ENCODE measurements at regions not wholly inside any gene's neighbourhood (a gene's known extent, or its start where the extent isn't known, plus 50 kb on each side); places are given as distances from the start of the nearest gene placed in this dataset.

DNA sequence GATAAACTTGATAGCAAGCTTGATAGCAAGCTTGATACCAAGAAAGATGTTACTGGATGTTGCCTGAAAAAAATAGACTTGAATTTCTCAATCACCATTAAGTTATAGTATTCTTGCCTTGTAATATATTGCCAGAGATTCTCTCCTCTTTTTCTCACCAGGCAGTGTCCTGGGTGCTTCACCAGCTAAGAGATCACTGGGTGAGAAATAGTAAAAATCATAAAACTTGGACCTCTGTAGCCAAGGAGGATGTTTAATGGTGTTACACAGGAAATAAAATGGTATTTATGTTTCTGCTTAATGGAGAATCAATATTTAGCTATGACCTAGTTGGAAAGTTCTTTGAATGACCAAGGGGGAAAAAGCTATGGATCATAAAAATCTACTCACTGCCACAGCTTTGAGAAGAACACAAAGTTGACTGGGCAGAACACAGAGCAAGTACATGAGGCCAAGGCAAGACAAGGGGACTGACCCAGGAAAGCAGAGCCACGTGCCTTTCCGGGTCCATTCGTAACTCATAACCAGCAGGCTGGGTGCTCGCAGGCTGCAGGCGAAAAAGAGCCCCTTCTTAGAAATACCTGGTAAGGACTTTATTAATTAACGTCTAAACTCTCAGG is 129.4 kb upstream of the HNMT start:
- Mint-ChIP-seq H3K4me1 (ENCODE audit: low read depth in 2 of 2) (no peaks in the 10 kb centered on the region), H3K27me3 (peaks cover 0 to 6% of the 10 kb centered on the region in 2 donors), H3K27ac (no peak overlapping the region), H3K9me3 (no peaks in the 10 kb centered on the region), H3K36me3 (ENCODE audit: insufficient read depth) (no peaks in the 10 kb centered on the region), H3K4me3 (no peak overlapping the region)
- DNase-seq (no peak), ATAC-seq (replicated peaks) (no peak)

- Mint-ChIP-seq H3K36me3 (ENCODE audit: insufficient read depth) (no peaks in the 10 kb centered on the region), H3K27me3 (peaks cover 0 to 6% of the 10 kb centered on the region in 2 donors), H3K27ac (no peak overlapping the region), H3K4me1 (ENCODE audit: low read depth in 2 of 2) (no peaks in the 10 kb centered on the region), H3K4me3 (no peak overlapping the region), H3K9me3 (no peaks in the 10 kb centered on the region)
- DNase-seq (no peak), ATAC-seq (replicated peaks) (no peak)
Measured at GRCh38 chr2:137836671-137837070, 127.6 kb upstream of the HNMT start.

DNA sequence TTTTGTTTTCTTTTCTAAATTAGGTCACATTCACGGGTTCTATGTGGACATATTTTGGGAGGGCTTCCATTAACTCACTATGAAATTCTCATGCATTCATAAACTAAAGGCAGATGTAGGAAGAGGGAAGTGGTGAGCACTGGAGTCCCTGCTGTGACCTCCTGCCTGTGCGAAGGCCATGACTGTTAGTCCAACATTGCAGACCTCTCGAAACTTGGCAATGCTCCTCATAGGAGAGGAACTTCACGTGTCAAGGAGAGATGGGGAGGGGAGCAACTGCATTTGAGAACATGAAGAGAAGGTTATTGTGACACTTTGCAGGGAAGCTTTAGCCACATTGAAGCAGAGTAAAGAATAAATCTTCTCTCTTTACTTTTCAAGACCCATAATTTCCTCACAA is 126.4 kb upstream of the HNMT start:
- Mint-ChIP-seq H3K4me3 (no peak overlapping the region), H3K9me3 (no peaks in the 10 kb centered on the region), H3K4me1 (ENCODE audit: low read depth in 2 of 2) (no peaks in the 10 kb centered on the region), H3K36me3 (ENCODE audit: insufficient read depth) (no peaks in the 10 kb centered on the region), H3K27me3 (peaks cover 0 to 6% of the 10 kb centered on the region in 2 donors), H3K27ac (no peak overlapping the region)
- DNase-seq, result no peak
- ATAC-seq (replicated peaks), result no peak

DNA sequence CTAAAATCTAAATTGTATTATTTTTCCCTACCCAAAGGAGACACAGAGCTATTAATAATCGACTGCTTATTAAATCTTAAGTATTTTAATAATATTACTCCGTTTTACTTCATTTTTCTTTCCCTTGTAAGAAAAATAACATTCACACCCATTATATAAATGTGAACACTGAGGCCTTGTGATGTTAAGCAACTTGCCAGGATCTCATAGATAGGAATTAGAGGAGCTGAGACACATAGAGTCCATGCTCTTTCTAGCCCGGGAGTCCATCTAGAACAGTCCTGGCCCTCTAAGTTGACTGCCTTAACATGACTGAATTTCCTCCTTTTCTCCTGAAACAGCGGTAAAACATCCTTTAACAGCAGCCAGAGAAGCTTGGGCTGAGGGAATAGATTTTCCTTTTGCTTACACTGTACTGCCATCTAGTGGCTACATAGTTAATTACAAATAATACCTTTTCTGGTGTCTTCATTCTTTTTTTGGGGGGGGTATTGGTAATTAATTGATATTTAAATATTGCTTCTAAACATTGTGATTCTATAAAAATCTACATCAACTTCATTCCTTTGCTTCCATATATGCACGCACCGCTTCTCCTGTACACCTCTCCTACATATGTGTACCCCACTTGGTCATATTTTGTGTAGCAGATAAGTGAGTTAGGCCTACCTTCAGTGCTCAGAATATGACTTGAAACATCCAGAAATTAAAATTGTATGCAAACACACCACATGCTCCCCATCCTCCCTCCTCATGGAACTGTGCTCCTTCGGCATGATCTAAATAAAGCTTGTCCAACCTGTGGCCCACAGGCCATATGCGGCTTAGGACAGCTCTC is 125.8 kb upstream of the HNMT start:
- Mint-ChIP-seq H3K4me1 (ENCODE audit: low read depth in 2 of 2) (no peaks in the 10 kb centered on the region), H3K27me3 (peaks cover 0 to 6% of the 10 kb centered on the region in 2 donors), H3K4me3 (no peak overlapping the region), H3K36me3 (ENCODE audit: insufficient read depth) (no peaks in the 10 kb centered on the region), H3K9me3 (no peaks in the 10 kb centered on the region), H3K27ac (no peak overlapping the region)
- ATAC-seq (replicated peaks), result no peak
- peak in 1 of 3 experiments; percentile 3 for DNase-seq

GRCh38 chr2:137842430-137842829 is 121.8 kb upstream of the HNMT start:
- Mint-ChIP-seq H3K4me1 (ENCODE audit: low read depth in 2 of 2) (no peaks in the 10 kb centered on the region), H3K27ac (no peak overlapping the region), H3K36me3 (ENCODE audit: insufficient read depth) (no peaks in the 10 kb centered on the region), H3K9me3 (no peaks in the 10 kb centered on the region), H3K27me3 (peaks cover 0 to 6% of the 10 kb centered on the region in 2 donors), H3K4me3 (no peak overlapping the region)
- ATAC-seq (replicated peaks), result no peak
- DNase-seq, result no peak

DNA sequence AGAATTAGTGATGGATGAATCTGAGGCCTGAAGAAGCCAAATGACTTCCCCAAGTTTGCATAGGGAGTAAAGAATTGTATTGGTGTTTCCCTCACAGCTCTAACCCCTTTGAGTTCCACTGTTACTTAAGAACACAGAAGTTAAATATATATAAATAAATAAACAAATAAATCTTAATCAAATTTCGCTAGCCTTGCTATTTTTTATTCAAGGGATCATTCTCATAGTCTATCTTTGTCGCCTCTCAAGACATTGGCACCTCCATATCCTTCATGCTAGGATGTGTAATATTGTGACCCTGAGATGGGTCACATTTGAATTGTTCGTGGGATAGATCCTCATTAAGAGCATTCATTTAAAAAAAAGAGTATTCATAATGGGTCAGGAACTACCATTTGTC is 121.3 kb upstream of the HNMT start:
- Mint-ChIP-seq H3K36me3 (ENCODE audit: insufficient read depth) (no peaks in the 10 kb centered on the region), H3K4me3 (no peak overlapping the region), H3K27ac (no peak overlapping the region), H3K9me3 (no peaks in the 10 kb centered on the region), H3K4me1 (ENCODE audit: low read depth in 2 of 2) (no peaks in the 10 kb centered on the region), H3K27me3 (peaks cover 0 to 2% of the 10 kb centered on the region in 2 donors)
- DNase-seq, result no peak
- no peak for ATAC-seq (replicated peaks)

DNA sequence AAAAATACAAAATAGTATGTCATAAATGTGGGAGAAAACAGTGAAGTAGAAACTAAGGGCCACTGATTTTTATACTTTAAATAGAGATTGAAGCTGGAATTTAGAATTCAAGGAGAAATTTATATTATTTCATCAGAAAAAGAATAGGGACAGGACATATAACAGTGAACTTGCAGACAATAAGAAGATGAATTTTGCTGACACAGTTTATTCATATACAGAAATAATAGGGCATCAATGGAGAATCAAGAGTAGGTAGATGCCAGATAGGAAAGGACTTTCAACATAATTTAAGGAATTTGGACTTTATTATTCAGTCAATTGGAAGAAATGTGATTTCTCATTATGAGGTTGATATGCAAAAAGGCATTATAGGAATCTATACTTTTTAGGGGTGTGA is 118.9 kb upstream of the HNMT start:
- H3K27ac Mint-ChIP-seq, result no peak overlapping the region
- ATAC-seq (replicated peaks) (no peak), DNase-seq (no peak)
- peaks cover 0 to 7% of the 10 kb centered on the region in 2 donors for H3K27me3 Mint-ChIP-seq
- H3K4me1 Mint-ChIP-seq (ENCODE audit: low read depth in 2 of 2), result no peaks in the 10 kb centered on the region
- no peaks in the 10 kb centered on the region for H3K9me3 Mint-ChIP-seq
- H3K4me3 Mint-ChIP-seq, result no peak overlapping the region
- H3K36me3 Mint-ChIP-seq (ENCODE audit: insufficient read depth), result no peaks in the 10 kb centered on the region

DNA sequence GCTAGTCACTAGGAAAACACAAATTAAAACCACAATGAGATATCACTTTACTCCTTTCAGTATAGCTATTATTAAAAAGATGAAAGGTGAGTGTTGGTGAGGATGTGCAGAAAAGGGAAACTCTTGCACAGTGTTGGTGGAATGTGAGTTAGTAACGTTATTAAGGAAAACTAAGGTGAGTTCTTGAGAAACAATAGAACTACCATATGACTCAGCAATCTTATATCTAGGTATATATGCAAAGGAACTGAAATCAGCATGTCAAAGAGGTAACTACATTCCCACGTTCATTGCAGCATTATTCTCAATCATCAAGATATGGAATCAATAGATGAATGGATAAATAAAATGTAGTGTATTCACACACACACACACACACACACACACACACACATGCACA is 117.3 kb upstream of the HNMT start:
- H3K4me1 Mint-ChIP-seq (ENCODE audit: low read depth in 2 of 2), result no peaks in the 10 kb centered on the region
- no peak overlapping the region for H3K4me3 Mint-ChIP-seq
- no peak overlapping the region for H3K27ac Mint-ChIP-seq
- H3K36me3 Mint-ChIP-seq (ENCODE audit: insufficient read depth), result peaks cover 4% of the 10 kb centered on the region
- DNase-seq (no peak), ATAC-seq (replicated peaks) (no peak)
- H3K27me3 Mint-ChIP-seq, result peaks cover 0 to 7% of the 10 kb centered on the region in 2 donors
- H3K9me3 Mint-ChIP-seq, result no peaks in the 10 kb centered on the region

DNA sequence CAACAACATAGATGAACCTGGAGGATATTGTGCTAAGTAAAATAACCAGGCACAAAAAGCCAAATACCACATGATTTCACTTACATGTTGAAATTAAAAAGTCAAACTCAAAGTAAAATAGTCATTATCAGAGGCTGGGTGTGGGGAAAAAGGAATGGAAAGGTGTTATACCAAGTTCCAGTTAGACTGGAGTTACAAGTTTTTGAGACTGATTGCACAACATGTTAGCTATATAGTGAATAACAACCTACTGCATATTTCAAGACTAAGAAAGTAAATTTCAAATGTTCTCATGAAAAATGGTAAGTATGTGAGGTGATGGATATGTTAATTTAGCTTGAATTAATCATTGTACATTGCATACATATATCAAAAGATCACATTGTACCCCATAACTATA is 116.8 kb upstream of the HNMT start:
- H3K4me1 Mint-ChIP-seq (ENCODE audit: low read depth in 2 of 2), result no peaks in the 10 kb centered on the region
- no peaks in the 10 kb centered on the region for H3K9me3 Mint-ChIP-seq
- peaks cover 4% of the 10 kb centered on the region for H3K36me3 Mint-ChIP-seq (ENCODE audit: insufficient read depth)
- H3K27me3 Mint-ChIP-seq, result peaks cover 0 to 7% of the 10 kb centered on the region in 2 donors
- no peak for DNase-seq
- no peak overlapping the region for H3K27ac Mint-ChIP-seq
- no peak overlapping the region for H3K4me3 Mint-ChIP-seq
- ATAC-seq (replicated peaks), result no peak

DNA sequence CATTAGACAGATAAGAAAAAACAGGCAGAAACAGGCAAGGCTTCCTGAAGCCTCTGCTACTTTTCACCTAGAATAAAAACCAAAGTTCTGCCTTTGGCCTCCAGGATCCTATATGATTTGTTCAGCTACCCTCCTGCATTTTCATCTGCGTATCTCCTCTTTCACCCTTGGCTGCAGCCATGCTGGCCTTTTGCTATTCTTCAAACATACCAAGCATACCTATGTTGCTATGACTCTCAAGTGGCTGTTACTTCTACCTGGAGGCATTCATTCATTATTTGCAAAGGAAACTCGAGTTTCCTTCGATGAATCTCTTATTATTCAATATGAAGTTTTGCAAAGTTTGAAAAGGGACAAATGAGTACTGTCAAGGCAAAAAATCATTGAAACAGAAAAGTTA is 106.4 kb upstream of the HNMT start:
- peaks cover 3% of the 10 kb centered on the region for H3K36me3 Mint-ChIP-seq (ENCODE audit: insufficient read depth)
- ATAC-seq (replicated peaks), result no peak
- H3K27ac Mint-ChIP-seq, result no peak overlapping the region
- H3K4me3 Mint-ChIP-seq, result no peak overlapping the region
- DNase-seq, result no peak
- no peaks in the 10 kb centered on the region for H3K4me1 Mint-ChIP-seq (ENCODE audit: low read depth in 2 of 2)
- no peaks in the 10 kb centered on the region for H3K9me3 Mint-ChIP-seq
- peaks cover 0 to 6% of the 10 kb centered on the region in 2 donors for H3K27me3 Mint-ChIP-seq

- ATAC-seq (replicated peaks) (no peak), DNase-seq (no peak)
- Mint-ChIP-seq H3K27me3 (peaks cover 6% of the 10 kb centered on the region in 2 donors), H3K4me1 (ENCODE audit: low read depth in 2 of 2) (no peaks in the 10 kb centered on the region), H3K9me3 (no peaks in the 10 kb centered on the region), H3K36me3 (ENCODE audit: insufficient read depth) (no peaks in the 10 kb centered on the region), H3K27ac (no peak overlapping the region), H3K4me3 (no peak overlapping the region)
Measured at GRCh38 chr2:137862651-137863050, 101.6 kb upstream of the HNMT start.

GRCh38 chr2:137865954-137866540 is 98.2 kb upstream of the HNMT start:
- Mint-ChIP-seq H3K4me3 (no peak overlapping the region), H3K4me1 (ENCODE audit: low read depth in 2 of 2) (no peaks in the 10 kb centered on the region), H3K27me3 (peaks cover 5 to 6% of the 10 kb centered on the region in 2 donors), H3K9me3 (no peaks in the 10 kb centered on the region), H3K27ac (no peak overlapping the region), H3K36me3 (ENCODE audit: insufficient read depth) (no peaks in the 10 kb centered on the region)
- peak in 2 of 3 experiments; percentile 5 to 12 for DNase-seq
- no peak for ATAC-seq (replicated peaks)

DNA sequence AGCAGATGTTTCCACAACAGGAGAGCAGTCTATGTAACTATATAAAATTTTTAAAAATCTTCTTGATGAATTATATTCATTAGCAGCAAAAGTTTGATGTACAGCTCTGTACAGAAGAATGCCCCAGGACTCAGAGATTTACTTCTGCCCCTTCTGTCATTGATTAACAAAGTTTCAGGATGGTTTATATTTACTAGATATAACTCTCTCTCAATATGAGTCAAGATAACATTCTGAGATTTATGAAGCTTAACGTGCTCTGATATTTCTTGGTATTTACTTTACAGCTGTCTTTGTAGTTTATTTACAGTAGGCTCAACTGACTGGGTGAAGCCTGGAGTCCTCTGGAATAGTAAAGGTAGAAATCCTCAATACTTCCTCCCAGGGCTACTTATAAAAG is 93.6 kb upstream of the HNMT start:
- no peaks in the 10 kb centered on the region for H3K36me3 Mint-ChIP-seq (ENCODE audit: insufficient read depth)
- DNase-seq, result no peak
- ATAC-seq (replicated peaks), result no peak
- H3K4me1 Mint-ChIP-seq (ENCODE audit: low read depth in 2 of 2), result no peaks in the 10 kb centered on the region
- no peaks in the 10 kb centered on the region for H3K9me3 Mint-ChIP-seq
- no peak overlapping the region for H3K27ac Mint-ChIP-seq
- H3K4me3 Mint-ChIP-seq, result no peak overlapping the region
- H3K27me3 Mint-ChIP-seq, result no peaks in the 10 kb centered on the region

DNA sequence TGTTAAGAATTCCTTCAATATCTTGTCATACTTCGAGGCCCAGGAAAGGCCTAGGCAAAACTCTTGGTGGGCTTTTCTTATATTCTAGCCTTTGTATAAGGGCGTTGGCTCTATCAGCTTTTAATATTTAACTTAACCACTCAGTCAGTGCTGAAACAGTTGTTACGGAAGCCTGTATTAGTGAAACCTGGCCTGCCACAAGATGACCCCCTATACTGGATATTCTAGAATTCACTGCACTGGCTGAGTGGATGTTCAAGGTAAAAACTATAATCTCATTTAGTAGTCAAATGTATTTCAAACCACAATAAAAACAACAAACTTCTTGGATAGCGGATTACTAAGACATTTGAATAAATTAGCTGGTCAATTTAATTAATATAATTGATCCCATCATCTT is 91.7 kb upstream of the HNMT start:
- no peaks in the 10 kb centered on the region for H3K27me3 Mint-ChIP-seq
- no peak overlapping the region for H3K27ac Mint-ChIP-seq
- no peak overlapping the region for H3K4me3 Mint-ChIP-seq
- no peaks in the 10 kb centered on the region for H3K4me1 Mint-ChIP-seq (ENCODE audit: low read depth in 2 of 2)
- no peaks in the 10 kb centered on the region for H3K9me3 Mint-ChIP-seq
- DNase-seq, result no peak
- ATAC-seq (replicated peaks), result no peak
- H3K36me3 Mint-ChIP-seq (ENCODE audit: insufficient read depth), result no peaks in the 10 kb centered on the region

Data from effector memory CD8-positive, alpha-beta T cell (primary cell).